ENCODE measurements at regions not wholly inside any gene's neighbourhood (a gene's known extent, or its start where the extent isn't known, plus 50 kb on each side); places are given as distances from the start of the nearest gene placed in this dataset.

GRCh38 chr13:30151388-30151787, 156.0 kb downstream of the KATNAL1 start:
- Histone ChIP-seq H3K4me2 (ENCODE audit: insufficient read depth, low read length) (no peak overlapping the region), H3K9me3 (ENCODE audit: insufficient read depth, low read length, severe bottlenecking) (no peaks in the 10 kb centered on the region), H3K9ac (ENCODE audit: low read depth, low read length) (no peak overlapping the region), H3K4me3 (ENCODE audit: low read depth in 1 of 2, low read length in 2 of 2) (no peak overlapping the region), H3K27me3 (ENCODE audit: insufficient read depth, low read length, poor library complexity) (no peaks in the 10 kb centered on the region), H4K20me1 (ENCODE audit: insufficient read depth, low read length) (no peaks in the 10 kb centered on the region), H3K36me3 (ENCODE audit: insufficient read depth, low read length) (no peaks in the 10 kb centered on the region), H3K79me2 (ENCODE audit: insufficient read depth, low read length) (no peaks in the 10 kb centered on the region), H3K27ac (ENCODE audit: low read length) (no peak overlapping the region), H3K4me1 (ENCODE audit: insufficient read depth, low read length) (peaks cover 24% of the 10 kb centered on the region), H2AFZ (ENCODE audit: low read depth, low read length) (no peak overlapping the region)
- ATAC-seq (ENCODE audit: insufficient read depth, low read depth) (peak; percentile 18; the same call in 2 of the 3 replicates), DNase-seq (no peak)
- TF ChIP-seq EZH2 (IDR thresholded peaks at IDR 0.05; ENCODE audit: borderline replicate concordance, low read depth, low read length, severe bottlenecking), result no peak
- TF ChIP-seq, protein P1, sequence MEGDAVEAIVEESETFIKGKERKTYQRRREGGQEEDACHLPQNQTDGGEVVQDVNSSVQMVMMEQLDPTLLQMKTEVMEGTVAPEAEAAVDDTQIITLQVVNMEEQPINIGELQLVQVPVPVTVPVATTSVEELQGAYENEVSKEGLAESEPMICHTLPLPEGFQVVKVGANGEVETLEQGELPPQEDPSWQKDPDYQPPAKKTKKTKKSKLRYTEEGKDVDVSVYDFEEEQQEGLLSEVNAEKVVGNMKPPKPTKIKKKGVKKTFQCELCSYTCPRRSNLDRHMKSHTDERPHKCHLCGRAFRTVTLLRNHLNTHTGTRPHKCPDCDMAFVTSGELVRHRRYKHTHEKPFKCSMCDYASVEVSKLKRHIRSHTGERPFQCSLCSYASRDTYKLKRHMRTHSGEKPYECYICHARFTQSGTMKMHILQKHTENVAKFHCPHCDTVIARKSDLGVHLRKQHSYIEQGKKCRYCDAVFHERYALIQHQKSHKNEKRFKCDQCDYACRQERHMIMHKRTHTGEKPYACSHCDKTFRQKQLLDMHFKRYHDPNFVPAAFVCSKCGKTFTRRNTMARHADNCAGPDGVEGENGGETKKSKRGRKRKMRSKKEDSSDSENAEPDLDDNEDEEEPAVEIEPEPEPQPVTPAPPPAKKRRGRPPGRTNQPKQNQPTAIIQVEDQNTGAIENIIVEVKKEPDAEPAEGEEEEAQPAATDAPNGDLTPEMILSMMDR (IDR thresholded peaks at IDR 0.05; ENCODE audit: borderline replicate concordance, extremely low read depth, low read length, poor library complexity, severe bottlenecking), result no peak

DNA sequence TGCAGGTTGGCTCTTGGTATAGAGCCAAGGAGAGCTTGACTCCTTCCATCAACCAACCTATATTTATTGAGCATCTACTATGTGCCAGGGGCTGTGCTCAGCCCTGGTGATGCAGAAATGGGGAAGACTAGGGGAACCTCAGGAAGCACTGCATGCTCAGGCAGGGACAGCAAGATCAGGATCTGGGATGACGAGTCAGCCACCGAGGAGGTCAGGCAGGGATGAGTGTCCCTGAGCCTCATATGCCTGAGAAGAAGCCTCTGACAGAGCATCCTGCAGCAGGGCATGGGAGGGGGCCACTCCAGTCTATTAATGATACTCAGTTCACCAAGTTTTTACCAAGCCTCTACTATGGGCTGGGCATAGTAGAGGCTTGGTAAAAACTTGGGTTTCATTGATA, 158.1 kb downstream of the KATNAL1 start:
- ATAC-seq (ENCODE audit: insufficient read depth, low read depth) (no peak), DNase-seq (no peak)
- Histone ChIP-seq H3K27ac (ENCODE audit: low read length) (peak overlapping the region; percentile 65), H3K9me3 (ENCODE audit: insufficient read depth, low read length, severe bottlenecking) (no peaks in the 10 kb centered on the region), H3K36me3 (ENCODE audit: insufficient read depth, low read length) (no peaks in the 10 kb centered on the region), H2AFZ (ENCODE audit: low read depth, low read length) (no peak overlapping the region), H3K79me2 (ENCODE audit: insufficient read depth, low read length) (no peaks in the 10 kb centered on the region), H4K20me1 (ENCODE audit: insufficient read depth, low read length) (no peaks in the 10 kb centered on the region), H3K27me3 (ENCODE audit: insufficient read depth, low read length, poor library complexity) (no peaks in the 10 kb centered on the region), H3K4me2 (ENCODE audit: insufficient read depth, low read length) (no peak overlapping the region), H3K9ac (ENCODE audit: low read depth, low read length) (no peak overlapping the region), H3K4me3 (ENCODE audit: low read depth in 1 of 2, low read length in 2 of 2) (no peak overlapping the region), H3K4me1 (ENCODE audit: insufficient read depth, low read length) (peaks cover 24% of the 10 kb centered on the region)
- TF ChIP-seq EZH2 (IDR thresholded peaks at IDR 0.05; ENCODE audit: borderline replicate concordance, low read depth, low read length, severe bottlenecking), result no peak
- TF ChIP-seq, protein P1 (IDR thresholded peaks at IDR 0.05; ENCODE audit: borderline replicate concordance, extremely low read depth, low read length, poor library complexity, severe bottlenecking), result no peak

GRCh38 chr13:30148786-30149185, 158.6 kb downstream of the KATNAL1 start:
- no peaks in the 10 kb centered on the region for H4K20me1 ChIP-seq (ENCODE audit: insufficient read depth, low read length)
- no peaks in the 10 kb centered on the region for H3K27me3 ChIP-seq (ENCODE audit: insufficient read depth, low read length, poor library complexity)
- no peak overlapping the region for H3K4me3 ChIP-seq (ENCODE audit: low read depth in 1 of 2, low read length in 2 of 2)
- no peak for TF ChIP-seq EZH2 (IDR thresholded peaks at IDR 0.05; ENCODE audit: borderline replicate concordance, low read depth, low read length, severe bottlenecking)
- TF ChIP-seq, protein P1 (IDR thresholded peaks at IDR 0.05; ENCODE audit: borderline replicate concordance, extremely low read depth, low read length, poor library complexity, severe bottlenecking), result no peak
- H3K27ac ChIP-seq (ENCODE audit: low read length), result peak overlapping the region; percentile 65
- no peaks in the 10 kb centered on the region for H3K79me2 ChIP-seq (ENCODE audit: insufficient read depth, low read length)
- H3K36me3 ChIP-seq (ENCODE audit: insufficient read depth, low read length), result no peaks in the 10 kb centered on the region
- no peak overlapping the region for H2AFZ ChIP-seq (ENCODE audit: low read depth, low read length)
- ATAC-seq (ENCODE audit: insufficient read depth, low read depth) (no peak), DNase-seq (no peak)
- H3K4me2 ChIP-seq (ENCODE audit: insufficient read depth, low read length), result no peak overlapping the region
- H3K9me3 ChIP-seq (ENCODE audit: insufficient read depth, low read length, severe bottlenecking), result peaks cover 2% of the 10 kb centered on the region
- no peak overlapping the region for H3K9ac ChIP-seq (ENCODE audit: low read depth, low read length)
- peaks cover 24% of the 10 kb centered on the region for H3K4me1 ChIP-seq (ENCODE audit: insufficient read depth, low read length)
